OCI-LY1 (cell line): ENCODE measurements at regions not wholly inside any gene's neighbourhood (a gene's known extent, or its start where the extent isn't known, plus 50 kb on each side); places are given as distances from the start of the nearest gene placed in this dataset.

Experiments
- H2AFZ ChIP-seq: fragments of 200-600 bp; sonication (generic), shearing (Covaris generic); 2 replicates; pipeline ENCODE4 v1.6.0; 2014; ENCODE audit warnings: antibody characterized with exemption, mild to moderate bottlenecking, low read length
- H3F3A ChIP-seq: fragments of 200-600 bp; sonication (generic), shearing (Covaris generic); 2 replicates; pipeline ENCODE4 v1.6.0; 2014; ENCODE audit warnings: mild to moderate bottlenecking, antibody characterized with exemption, low read length, moderate library complexity; ENCODE audit not compliant: insufficient read depth
- H3K27ac ChIP-seq: fragments of 200-600 bp; sonication (generic); 2 replicates; pipeline ENCODE4 v1.5.1; 2014; ENCODE audit warnings: low read length, mixed run types, mild to moderate bottlenecking, low read depth; ENCODE audit not compliant: poor library complexity, severe bottlenecking
- H3K27me3 ChIP-seq: fragments of 200-600 bp; sonication (generic); 2 replicates; pipeline ENCODE4 v1.6.0; 2014; ENCODE audit warnings: antibody characterized with exemption, mild to moderate bottlenecking, low read length, moderate library complexity; ENCODE audit not compliant: insufficient read depth
- H3K36me3 ChIP-seq: fragments of 200-600 bp; sonication (generic); 2 replicates; pipeline ENCODE4 v1.6.1; 2014; ENCODE audit warnings: mild to moderate bottlenecking, antibody characterized with exemption, low read length, moderate library complexity, mixed read lengths; ENCODE audit not compliant: insufficient read depth
- H3K4me1 ChIP-seq: fragments of 200-600 bp; sonication (generic); 2 replicates; pipeline ENCODE4 v1.5.1; 2014; ENCODE audit warnings: mild to moderate bottlenecking, low read length, moderate library complexity; ENCODE audit not compliant: insufficient read depth, severe bottlenecking
- H3K4me2 ChIP-seq: fragments of 200-600 bp; sonication (generic), shearing (Covaris generic); 2 replicates; pipeline ENCODE4 v1.6.1; 2014; ENCODE audit warnings: low read length
- H3K4me3 ChIP-seq: fragments of 200-600 bp; sonication (generic); 2 replicates; pipeline ENCODE4 v1.5.1; 2014; ENCODE audit warnings: low read length, low read depth, mild to moderate bottlenecking, mixed read lengths; ENCODE audit not compliant: poor library complexity, severe bottlenecking
- H3K79me2 ChIP-seq: fragments of 200-600 bp; shearing (Covaris generic); 2 replicates; pipeline ENCODE4 v1.6.1; 2016; ENCODE audit warnings: mixed run types, low read length, mixed read lengths; ENCODE audit not compliant: insufficient read depth
- H3K9ac ChIP-seq: fragments of 200-600 bp; sonication (generic), shearing (Covaris generic); 2 replicates; pipeline ENCODE4 v1.6.1; 2014; ENCODE audit warnings: mild to moderate bottlenecking, low read length, mixed read lengths
- H3K9me2 ChIP-seq: fragments of 200-600 bp; sonication (generic), shearing (Covaris generic); 2 replicates; pipeline ENCODE4 v1.6.1; 2014; ENCODE audit warnings: low read depth, mild to moderate bottlenecking, low read length, mixed read lengths
- H3K9me3 ChIP-seq: fragments of 200-600 bp; shearing (Covaris generic); 2 replicates; pipeline ENCODE4 v1.6.1; 2014; ENCODE audit warnings: low read length, mixed read lengths
- H4K20me1 ChIP-seq: fragments of 200-600 bp; sonication (generic), shearing (Covaris generic); 2 replicates; pipeline ENCODE4 v1.6.0; 2016; ENCODE audit warnings: mild to moderate bottlenecking, low read length; ENCODE audit not compliant: insufficient read depth
- CTCF ChIP-seq: fragments of 200-600 bp; sonication (generic), shearing (Covaris generic); IDR thresholded peaks from 2 replicates; pipeline ENCODE4 v1.5.1; 2017; ENCODE audit warnings: mild to moderate bottlenecking, antibody characterized with exemption, low read length, moderate library complexity, mixed read lengths
- EZH2 ChIP-seq: fragments of 200-600 bp; sonication (generic), shearing (Covaris generic); IDR thresholded peaks from 2 replicates; pipeline ENCODE4 v1.8.0; 2017; ENCODE audit warnings: borderline replicate concordance, mixed run types, mild to moderate bottlenecking, antibody characterized with exemption, low read length, moderate library complexity, mixed read lengths

GRCh38 chr6:110552076-110552475 lies 75.7 kb upstream of the SLC22A16 start:
- Histone ChIP-seq H3K4me2 (no peak overlapping the region), H3K9me2 (no peaks in the 10 kb centered on the region), H3K4me1 (no peaks in the 10 kb centered on the region), H3K9ac (no peak overlapping the region), H3F3A (no peaks in the 10 kb centered on the region), H2AFZ (no peak overlapping the region), H4K20me1 (no peaks in the 10 kb centered on the region), H3K27ac (no peak overlapping the region), H3K27me3 (0 out of 2 replicates have a peak, but pooled peaks cover 3% of the 10 kb centered on the region), H3K79me2 (no peaks in the 10 kb centered on the region), H3K9me3 (no peaks in the 10 kb centered on the region), H3K4me3 (no peak overlapping the region), H3K36me3 (no peaks in the 10 kb centered on the region)
- TF ChIP-seq EZH2 = no peak

- Histone ChIP-seq H4K20me1 (no peaks in the 10 kb centered on the region), H3K9me3 (no peaks in the 10 kb centered on the region), H3K9me2 (no peaks in the 10 kb centered on the region), H3K79me2 (no peaks in the 10 kb centered on the region), H2AFZ (no peak overlapping the region), H3K9ac (no peak overlapping the region), H3K27ac (no peak overlapping the region), H3K4me2 (no peak overlapping the region), H3F3A (no peaks in the 10 kb centered on the region), H3K36me3 (no peaks in the 10 kb centered on the region), H3K4me3 (no peak overlapping the region), H3K4me1 (no peaks in the 10 kb centered on the region), H3K27me3 (0 out of 2 replicates have a peak, but pooled peaks cover 3% of the 10 kb centered on the region)
- no peak for TF ChIP-seq EZH2
- TF ChIP-seq CTCF = no peak
These were observed 74.7 kb upstream of the SLC22A16 start for GRCh38 chr6:110551088-110551487.

GRCh38 chr6:110550353-110550752 lies 73.9 kb upstream of the SLC22A16 start:
- H3K27me3 ChIP-seq = 0 out of 2 replicates have a peak, but pooled peaks cover 3% of the 10 kb centered on the region
- no peaks in the 10 kb centered on the region for H3F3A ChIP-seq
- no peak overlapping the region for H3K4me2 ChIP-seq
- no peak overlapping the region for H3K27ac ChIP-seq
- no peaks in the 10 kb centered on the region for H3K4me1 ChIP-seq
- H3K4me3 ChIP-seq = no peak overlapping the region
- no peaks in the 10 kb centered on the region for H4K20me1 ChIP-seq
- H3K79me2 ChIP-seq = no peaks in the 10 kb centered on the region
- no peaks in the 10 kb centered on the region for H3K36me3 ChIP-seq
- H3K9me2 ChIP-seq = no peaks in the 10 kb centered on the region
- H3K9me3 ChIP-seq = no peaks in the 10 kb centered on the region
- TF ChIP-seq CTCF = no peak
- no peak for TF ChIP-seq EZH2
- H2AFZ ChIP-seq = no peak overlapping the region
- no peak overlapping the region for H3K9ac ChIP-seq

- H3F3A ChIP-seq = no peaks in the 10 kb centered on the region
- no peak overlapping the region for H3K9ac ChIP-seq
- H3K4me3 ChIP-seq = no peak overlapping the region
- H3K27me3 ChIP-seq = peaks cover 3% of the 10 kb centered on the region; the same call in 1 of the 2 replicates
- H3K9me2 ChIP-seq = no peaks in the 10 kb centered on the region
- H3K9me3 ChIP-seq = no peaks in the 10 kb centered on the region
- H2AFZ ChIP-seq = no peak overlapping the region
- no peaks in the 10 kb centered on the region for H3K36me3 ChIP-seq
- no peak overlapping the region for H3K4me2 ChIP-seq
- H3K4me1 ChIP-seq = no peaks in the 10 kb centered on the region
- H3K79me2 ChIP-seq = no peaks in the 10 kb centered on the region
- H4K20me1 ChIP-seq = no peaks in the 10 kb centered on the region
- no peak overlapping the region for H3K27ac ChIP-seq
- no peak for TF ChIP-seq EZH2
- no peak for TF ChIP-seq CTCF
These were observed 72.9 kb upstream of the SLC22A16 start for GRCh38 chr6:110549277-110549676.
